SU-DHL-6 (cell line): ENCODE measurements at regions not wholly inside any gene's neighbourhood (a gene's known extent, or its start where the extent isn't known, plus 50 kb on each side); places are given as distances from the start of the nearest gene placed in this dataset.

Experiments
- H2AFZ ChIP-seq: fragments of 200-600 bp; sonication (generic); 2 replicates; pipeline ENCODE4 v1.6.1; 2014; ENCODE audit warnings: low read depth, mild to moderate bottlenecking, moderate library complexity, mixed read lengths, antibody characterized with exemption, low read length; ENCODE audit not compliant: severe bottlenecking
- H3F3A ChIP-seq: fragments of 200-600 bp; shearing (Covaris generic); 2 replicates; pipeline ENCODE4 v1.6.0; 2016; ENCODE audit warnings: antibody characterized with exemption, mild to moderate bottlenecking; ENCODE audit not compliant: insufficient read depth
- H3K27ac ChIP-seq: fragments of 200-600 bp; sonication (generic); 2 replicates; pipeline ENCODE4 v1.5.1; 2016; ENCODE audit warnings: low read depth, mild to moderate bottlenecking, low read length, moderate library complexity, mixed read lengths
- H3K27me3 ChIP-seq: fragments of 200-600 bp; sonication (generic), shearing (Covaris generic); 2 replicates; pipeline ENCODE4 v1.6.0; 2014; ENCODE audit warnings: mild to moderate bottlenecking, low read length
- H3K36me3 ChIP-seq: fragments of 200-600 bp; sonication (generic); 2 replicates; pipeline ENCODE4 v1.6.1; 2014; ENCODE audit warnings: mild to moderate bottlenecking, low read length, mixed read lengths
- H3K4me2 ChIP-seq: fragments of 300-600, 200-600 bp; shearing (Covaris generic), sonication (generic); 2 replicates; pipeline ENCODE4 v1.6.0; 2014; ENCODE audit warnings: low read length, low read depth, mild to moderate bottlenecking; ENCODE audit not compliant: poor library complexity, severe bottlenecking
- H3K4me3 ChIP-seq: fragments of 200-600 bp; sonication (generic); 2 replicates; pipeline ENCODE4 v1.5.1; 2014; ENCODE audit warnings: antibody characterized with exemption, low read length, mild to moderate bottlenecking, mixed read lengths; ENCODE audit not compliant: insufficient read depth, poor library complexity, severe bottlenecking
- H3K79me2 ChIP-seq: fragments of 200-600 bp; sonication (generic); 2 replicates; pipeline ENCODE4 v1.6.1; 2014; ENCODE audit warnings: mild to moderate bottlenecking, low read length, moderate library complexity; ENCODE audit not compliant: insufficient read depth
- H3K9ac ChIP-seq: fragments of 200-600 bp; sonication (generic); 2 replicates; pipeline ENCODE4 v1.7.0; 2014; ENCODE audit warnings: mild to moderate bottlenecking, low read length
- H3K9me2 ChIP-seq: fragments of 200-600 bp; sonication (generic); replicated peaks from 2 replicates; pipeline ENCODE4 v1.6.1; 2014; ENCODE audit warnings: low read length; ENCODE audit not compliant: insufficient read depth
- H3K9me3 ChIP-seq: fragments of 200-600 bp; sonication (generic); 2 replicates; pipeline ENCODE4 v1.6.1; 2014; ENCODE audit warnings: low read length, mixed read lengths; ENCODE audit not compliant: insufficient read depth
- H4K20me1 ChIP-seq: fragments of 200-600 bp; sonication (generic); 2 replicates; pipeline ENCODE4 v1.6.1; 2014; ENCODE audit warnings: low read depth, mild to moderate bottlenecking, antibody characterized with exemption, low read length, moderate library complexity, mixed read lengths
- EZH2phosphoT487 ChIP-seq: fragments of 200-600 bp; sonication (generic), shearing (Covaris generic); conservative IDR thresholded peaks from 2 replicates; pipeline ENCODE4 v1.6.1; 2018; ENCODE audit warnings: mild to moderate bottlenecking, antibody characterized with exemption, low read length, moderate library complexity, mixed read lengths
- TF ChIP-seq, protein P1 (sequence below): fragments of 200-600 bp; sonication (generic); IDR thresholded peaks from one replicate; pipeline ENCODE4 v1.5.1; 2017; ENCODE audit warnings: antibody characterized with exemption, mild to moderate bottlenecking, low read length, moderate library complexity; ENCODE audit not compliant: insufficient read depth, poor library complexity, severe bottlenecking

DNA sequence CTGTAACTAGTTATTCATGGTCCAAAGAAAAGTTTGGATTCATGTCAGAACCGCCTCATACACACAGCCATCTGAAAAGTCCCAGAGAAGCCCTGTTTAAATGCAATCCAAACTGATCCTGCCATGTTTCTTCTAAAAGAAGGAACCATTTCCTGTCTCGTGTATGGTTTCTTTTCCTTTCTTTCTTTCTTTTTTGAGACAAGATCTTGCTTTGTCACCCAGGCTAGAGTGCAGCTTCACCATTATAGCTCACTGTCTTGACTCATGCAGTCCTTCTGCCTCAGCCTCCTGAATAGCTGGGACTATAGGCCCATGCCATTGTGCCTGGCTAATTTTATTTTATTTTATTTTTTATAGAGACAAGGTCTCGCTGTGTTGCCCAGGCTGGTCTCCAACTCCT lies 77.4 kb upstream of the NSMCE3 start:
- H3K9me3 ChIP-seq: no peaks in the 10 kb centered on the region
- H3K27ac ChIP-seq: no peak overlapping the region
- no peaks in the 10 kb centered on the region for H4K20me1 ChIP-seq
- H3K9me2 ChIP-seq: no peaks in the 10 kb centered on the region
- no peak overlapping the region for H3K4me2 ChIP-seq
- TF ChIP-seq, protein P1, sequence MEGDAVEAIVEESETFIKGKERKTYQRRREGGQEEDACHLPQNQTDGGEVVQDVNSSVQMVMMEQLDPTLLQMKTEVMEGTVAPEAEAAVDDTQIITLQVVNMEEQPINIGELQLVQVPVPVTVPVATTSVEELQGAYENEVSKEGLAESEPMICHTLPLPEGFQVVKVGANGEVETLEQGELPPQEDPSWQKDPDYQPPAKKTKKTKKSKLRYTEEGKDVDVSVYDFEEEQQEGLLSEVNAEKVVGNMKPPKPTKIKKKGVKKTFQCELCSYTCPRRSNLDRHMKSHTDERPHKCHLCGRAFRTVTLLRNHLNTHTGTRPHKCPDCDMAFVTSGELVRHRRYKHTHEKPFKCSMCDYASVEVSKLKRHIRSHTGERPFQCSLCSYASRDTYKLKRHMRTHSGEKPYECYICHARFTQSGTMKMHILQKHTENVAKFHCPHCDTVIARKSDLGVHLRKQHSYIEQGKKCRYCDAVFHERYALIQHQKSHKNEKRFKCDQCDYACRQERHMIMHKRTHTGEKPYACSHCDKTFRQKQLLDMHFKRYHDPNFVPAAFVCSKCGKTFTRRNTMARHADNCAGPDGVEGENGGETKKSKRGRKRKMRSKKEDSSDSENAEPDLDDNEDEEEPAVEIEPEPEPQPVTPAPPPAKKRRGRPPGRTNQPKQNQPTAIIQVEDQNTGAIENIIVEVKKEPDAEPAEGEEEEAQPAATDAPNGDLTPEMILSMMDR: no peak
- TF ChIP-seq EZH2phosphoT487: no peak
- no peak overlapping the region for H3K4me3 ChIP-seq
- no peak overlapping the region for H3K9ac ChIP-seq
- no peaks in the 10 kb centered on the region for H3K36me3 ChIP-seq
- no peaks in the 10 kb centered on the region for H3F3A ChIP-seq
- no peak overlapping the region for H2AFZ ChIP-seq
- no peaks in the 10 kb centered on the region for H3K79me2 ChIP-seq
- H3K27me3 ChIP-seq: no peaks in the 10 kb centered on the region

GRCh38 chr15:29345549-29346525 lies 76.2 kb upstream of the NSMCE3 start:
- Histone ChIP-seq H3K9ac (no peak overlapping the region), H3K4me2 (no peak overlapping the region), H3K79me2 (no peaks in the 10 kb centered on the region), H3F3A (no peaks in the 10 kb centered on the region), H3K27me3 (no peaks in the 10 kb centered on the region), H3K36me3 (no peaks in the 10 kb centered on the region), H4K20me1 (no peaks in the 10 kb centered on the region), H3K27ac (no peak overlapping the region), H2AFZ (no peak overlapping the region), H3K4me3 (no peak overlapping the region), H3K9me2 (no peaks in the 10 kb centered on the region), H3K9me3 (no peaks in the 10 kb centered on the region)
- TF ChIP-seq, protein P1: no peak
- TF ChIP-seq EZH2phosphoT487: no peak

DNA sequence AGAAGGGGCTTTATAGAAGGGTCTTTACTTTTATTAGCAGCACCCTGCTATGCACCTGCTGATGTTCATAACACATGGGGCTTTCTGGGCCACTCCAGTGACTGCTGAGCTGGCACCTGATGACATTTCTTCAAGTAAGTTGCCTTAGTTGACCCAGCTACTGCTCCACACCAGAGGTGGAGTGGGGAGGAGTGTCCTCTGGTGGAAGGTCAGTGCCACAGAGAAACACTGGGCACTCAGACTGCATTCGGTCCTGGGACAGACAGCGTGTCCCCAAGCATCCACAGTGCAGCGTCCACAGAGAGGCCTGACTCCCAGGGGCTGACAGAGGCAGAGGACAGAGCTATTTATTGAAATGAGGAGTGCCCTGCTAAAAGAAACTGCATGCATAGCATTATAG lies 74.9 kb upstream of the NSMCE3 start:
- no peaks in the 10 kb centered on the region for H4K20me1 ChIP-seq
- no peaks in the 10 kb centered on the region for H3F3A ChIP-seq
- H3K36me3 ChIP-seq: no peaks in the 10 kb centered on the region
- no peak overlapping the region for H3K9ac ChIP-seq
- no peak overlapping the region for H3K4me3 ChIP-seq
- H2AFZ ChIP-seq: no peak overlapping the region
- no peaks in the 10 kb centered on the region for H3K79me2 ChIP-seq
- no peak overlapping the region for H3K27ac ChIP-seq
- H3K27me3 ChIP-seq: no peaks in the 10 kb centered on the region
- H3K9me2 ChIP-seq: no peaks in the 10 kb centered on the region
- no peaks in the 10 kb centered on the region for H3K9me3 ChIP-seq
- no peak overlapping the region for H3K4me2 ChIP-seq
- TF ChIP-seq, protein P1: no peak
- no peak for TF ChIP-seq EZH2phosphoT487
